A549 (cell line): ENCODE measurements at regions not wholly inside any gene's neighbourhood (a gene's known extent, or its start where the extent isn't known, plus 50 kb on each side); places are given as distances from the start of the nearest gene placed in this dataset.

Experiments
- ATAC-seq, 2 experiments: fragments of 200-7000 bp in 1 of 2; fragments of >200 bp in 1 of 2; cut with Nextera tagmentation in 1 of 2; cut with Tn5 transposase in 1 of 2; 3 replicates each; pipeline versions ENCODE4 v1.8.0 to v1.9.1; 2018 to 2020; ENCODE audit warnings: mild to moderate bottlenecking in 1 of 2, moderate library complexity in 1 of 2
- CTCF ChIA-PET: fragments of 300-600 bp; sonication (Branson Sonifier 250); formaldehyde crosslinking; extraction: SDS; loops from one replicate; lab custom pipeline; 2021; ENCODE audit warnings: antibody characterized with exemption, inconsistent platforms; lab: Yijun Ruan, JAX
- POLR2A ChIA-PET: fragments of 350-600 bp; formaldehyde crosslinking; extraction: SDS; loops from one replicate; lab custom pipeline; 2021; ENCODE audit warnings: antibody characterized with exemption, inconsistent platforms; lab: Yijun Ruan, JAX
- DNase-seq, 2 experiments: peaks; one replicate each; pipeline versions ENCODE4 v3.0.0 to v3.0.0-alpha.2; 2011 to 2016; ENCODE audit warnings: low read depth in 1 of 2, low spot score in 1 of 2
- FAIRE-seq: peaks from 2 replicates; lab custom pipeline; 2011; peaks lifted over from hg19 to GRCh38; lab: Jason Lieb, UNC
- H3K27ac ChIP-seq, 2 experiments: fragments of >200 bp; sonication (Bioruptor Twin); formaldehyde crosslinking; 3 replicates each; pipeline ENCODE4 v1.5.1; 2016 to 2017
- H3K4me1 ChIP-seq: fragments of >200 bp; sonication (Bioruptor Twin); formaldehyde crosslinking; 3 replicates; pipeline ENCODE4 v1.6.1; 2016
- H3K4me2 ChIP-seq: fragments of >200 bp; sonication (Bioruptor Twin); formaldehyde crosslinking; 3 replicates; pipeline ENCODE4 v1.6.1; 2016
- H3K4me3 ChIP-seq: fragments of >200 bp; sonication (Bioruptor Twin); formaldehyde crosslinking; 3 replicates; pipeline ENCODE4 v1.5.1; 2016
- H3K9me3 ChIP-seq: fragments of >200 bp; sonication (Bioruptor Twin); formaldehyde crosslinking; 3 replicates; pipeline ENCODE4 v1.6.1; 2016
- ATOH8 ChIP-seq: fragments of 250-450 bp; sonication (Bioruptor Pico); IDR thresholded peaks from 2 replicates; pipeline ENCODE4 v1.5.0; 2020; ENCODE audit warnings: low read depth, mild to moderate bottlenecking, moderate library complexity
- CEBPB ChIP-seq, 2 experiments: fragments of >200 bp in 1 of 2; sonication (Bioruptor Twin) in 1 of 2; formaldehyde crosslinking in 1 of 2; IDR thresholded peaks; 2 replicates each; pipeline ENCODE4 v1.6.1; 2012 to 2016
- CHD4 ChIP-seq: fragments of 200-600 bp; sonication (generic); IDR thresholded peaks from 2 replicates; pipeline ENCODE4 v1.6.1; 2016; ENCODE audit warnings: antibody characterized with exemption, mild to moderate bottlenecking, borderline replicate concordance
- CTCF ChIP-seq: fragments of >200 bp; sonication (Bioruptor Twin); formaldehyde crosslinking; IDR thresholded peaks from 3 replicates; pipeline ENCODE4 v1.5.1; 2016
- EHMT2 ChIP-seq: fragments of 200-600 bp; sonication (generic); IDR thresholded peaks from 2 replicates; pipeline ENCODE4 v1.6.1; 2016; ENCODE audit warnings: antibody characterized with exemption, low read depth, mild to moderate bottlenecking, moderate library complexity
- ELK1 ChIP-seq: fragments of 150-350 bp; IDR thresholded peaks from 2 replicates; pipeline ENCODE4 v1.6.1; 2014; ENCODE audit warnings: low read depth, mild to moderate bottlenecking, low read length
- FOSB ChIP-seq: fragments of 250-450 bp; sonication (Bioruptor Pico); IDR thresholded peaks from 2 replicates; pipeline ENCODE4 v1.5.0; 2020; ENCODE audit warnings: mild to moderate bottlenecking, moderate library complexity
- GATA3 ChIP-seq: IDR thresholded peaks from 2 replicates; pipeline ENCODE4 v1.6.1; 2012; ENCODE audit warnings: borderline replicate concordance
- HES2 ChIP-seq: fragments of >200 bp; sonication (Bioruptor Twin); formaldehyde crosslinking; IDR thresholded peaks from 2 replicates; pipeline ENCODE4 v1.6.1; 2016
- HOXB13 ChIP-seq: fragments of 250-450 bp; sonication (Bioruptor Pico); IDR thresholded peaks from 2 replicates; pipeline ENCODE4 v1.5.0; 2020; ENCODE audit warnings: low read depth, mild to moderate bottlenecking, moderate library complexity
- HOXB5 ChIP-seq: fragments of 250-450 bp; sonication (Bioruptor Pico); IDR thresholded peaks from 2 replicates; pipeline ENCODE4 v1.5.0; 2020; ENCODE audit warnings: mild to moderate bottlenecking, moderate library complexity
- MAFK ChIP-seq: fragments of 450-650 bp; IDR thresholded peaks from 2 replicates; pipeline ENCODE4 v1.6.1; 2014; ENCODE audit not compliant: partially characterized antibody
- MAX ChIP-seq: IDR thresholded peaks from 2 replicates; pipeline ENCODE4 v1.6.1; 2012
- MAZ ChIP-seq: fragments of 150-350 bp; IDR thresholded peaks from 2 replicates; pipeline ENCODE4 v1.6.1; 2014; ENCODE audit warnings: antibody characterized with exemption, low read depth, low read length, borderline replicate concordance
- PBX3 ChIP-seq: IDR thresholded peaks from 2 replicates; pipeline ENCODE4 v1.6.1; 2012
- TFCP2L1 ChIP-seq: fragments of 250-450 bp; sonication (Bioruptor Pico); IDR thresholded peaks from 2 replicates; pipeline ENCODE4 v1.5.0; 2021; ENCODE audit warnings: mild to moderate bottlenecking
- TP53 ChIP-seq: fragments of 250-450 bp; sonication (Bioruptor Pico); IDR thresholded peaks from 2 replicates; pipeline ENCODE4 v1.5.0; 2021; ENCODE audit warnings: mild to moderate bottlenecking, moderate library complexity
- ZC3H11A ChIP-seq: fragments of 450-650 bp; IDR thresholded peaks from 2 replicates; pipeline ENCODE4 v1.6.1; 2014; ENCODE audit warnings: antibody characterized with exemption, mild to moderate bottlenecking
- WGBS: methylation state at CpG from one replicate; pipeline ENCODE4 v1.1.6; 2017; ENCODE audit errors: missing lambda C conversion rate; 5-methylcytosine and 5-hydroxymethylcytosine counted together

- TF ChIP-seq HES2 (no peak), EHMT2 (no peak), HOXB5 (CRISPR knock-in tag) (no peak)
- CTCF ChIA-PET: no interaction called here
- no peaks in the 10 kb centered on the region for H3K4me1 ChIP-seq
- no peak for ATAC-seq
- H3K4me2 ChIP-seq: no peak overlapping the region
- WGBS: 23% methylated on average over 11 of the region's 11 CpGs
- FAIRE-seq: no peak
- no peak for DNase-seq
- H3K27ac ChIP-seq: no peak overlapping the region
- H3K9me3 ChIP-seq: no peaks in the 10 kb centered on the region
- no peak overlapping the region for H3K4me3 ChIP-seq
- POLR2A ChIA-PET: no interaction called here
Observed at GRCh38 chr13:72536714-72537394, 190.6 kb downstream of the MZT1 start.

GRCh38 chr13:72534951-72535640 is 192.3 kb downstream of the MZT1 start:
- WGBS: 39% methylated on average over 2 of the region's 2 CpGs

GRCh38 chr13:72530471-72530870 is 197.0 kb downstream of the MZT1 start:
- no peaks in the 10 kb centered on the region for H3K9me3 ChIP-seq
- no peak overlapping the region for H3K27ac ChIP-seq
- no peak overlapping the region for H3K4me3 ChIP-seq
- DNase-seq (no peak), FAIRE-seq (no peak), ATAC-seq (peak in 1 of 2 experiments; percentile 42; a peak in 1 of 6 replicates)
- POLR2A ChIA-PET: no interaction called here
- no peak overlapping the region for H3K4me2 ChIP-seq
- 22% methylated on average over 5 of the region's 5 CpGs for WGBS
- H3K4me1 ChIP-seq: no peaks in the 10 kb centered on the region
- CTCF ChIA-PET: no interaction called here
- TF ChIP-seq FOSB (CRISPR knock-in tag) (no peak), HES2 (no peak), TP53 (CRISPR knock-in tag) (no peak), TFCP2L1 (no peak), ZC3H11A (no peak), HOXB13 (CRISPR knock-in tag) (no peak), CTCF (no peak), GATA3 (no peak), CHD4 (no peak), MAX (no peak), ELK1 (no peak), PBX3 (no peak)

More at GRCh38 chr13:72534951-72535640, 192.3 kb downstream of the MZT1 start:
- CTCF ChIA-PET: no interaction called here
- no peak for DNase-seq
- no peak overlapping the region for H3K27ac ChIP-seq
- no peak for TF ChIP-seq MAFK
- TF ChIP-seq ATOH8: no peak
- TF ChIP-seq ELK1: no peak
- TF ChIP-seq HOXB5 (CRISPR knock-in tag): no peak
- TF ChIP-seq PBX3: no peak
- no peak for TF ChIP-seq MAZ
- TF ChIP-seq GATA3: no peak
- TF ChIP-seq ZC3H11A: no peak
- no peak for TF ChIP-seq CEBPB (IDR thresholded peaks at IDR 0.05)
- no peak overlapping the region for H3K4me3 ChIP-seq
- no peak for FAIRE-seq
- ATAC-seq: no peak
- no peaks in the 10 kb centered on the region for H3K9me3 ChIP-seq
- H3K4me2 ChIP-seq: no peak overlapping the region
- POLR2A ChIA-PET: no interaction called here
- no peaks in the 10 kb centered on the region for H3K4me1 ChIP-seq
